PC-9 (cell line): ENCODE measurements at regions not wholly inside any gene's neighbourhood (a gene's known extent, or its start where the extent isn't known, plus 50 kb on each side); places are given as distances from the start of the nearest gene placed in this dataset.

ENCODE experiments used
- BruUV-seq: library from RNA; stranded (reverse); fragments of 400-500 nt; replicated peaks from 2 replicates; lab custom pipeline; 2021; lab: Mats Ljungman, UMichigan
- CTCF ChIA-PET: fragments of 300-600 bp; sonication (Branson Sonifier 250); formaldehyde crosslinking; loops from one replicate; lab custom pipeline; 2022; ENCODE audit warnings: antibody characterized with exemption; lab: Charles Lee
- POLR2A ChIA-PET: fragments of 300-600 bp; sonication (Branson Sonifier 250); formaldehyde crosslinking; loops from one replicate; lab custom pipeline; 2022; ENCODE audit warnings: antibody characterized with exemption; ENCODE audit not compliant: unreplicated experiment; lab: Charles Lee
- DNase-seq, 2 experiments: peaks; one replicate each; pipeline versions ENCODE4 v3.0.0 to v3.0.0-alpha.2; 2015 to 2022; ENCODE audit warnings: mixed read lengths in 1 of 2
- H2AFZ ChIP-seq: fragments of 200-600 bp; sonication (generic); 2 replicates; pipeline ENCODE4 v1.8.1; 2017; ENCODE audit warnings: antibody characterized with exemption
- H3F3A ChIP-seq: fragments of 200-600 bp; sonication (generic); 2 replicates; pipeline ENCODE4 v1.8.1; 2017; ENCODE audit warnings: antibody characterized with exemption, mild to moderate bottlenecking, low read depth; ENCODE audit not compliant: insufficient read depth
- H3K27ac ChIP-seq: fragments of 200-600 bp; sonication (generic); 2 replicates; pipeline ENCODE4 v1.6.1; 2016; ENCODE audit warnings: mixed run types
- H3K27me3 ChIP-seq: fragments of 200-600 bp; sonication (generic); 2 replicates; pipeline ENCODE4 v1.6.1; 2016; ENCODE audit warnings: low read depth, mixed run types; ENCODE audit not compliant: insufficient read depth
- H3K36me3 ChIP-seq: fragments of 200-600 bp; sonication (generic); 2 replicates; pipeline ENCODE4 v1.6.1; 2016; ENCODE audit warnings: low read depth, mixed run types
- H3K4me1 ChIP-seq: fragments of 200-600 bp; sonication (generic); replicated peaks from 2 replicates; pipeline ENCODE4 v1.6.1; 2016; ENCODE audit warnings: mixed run types; ENCODE audit not compliant: insufficient read depth
- H3K4me2 ChIP-seq: fragments of 200-600 bp; sonication (generic); 2 replicates; pipeline ENCODE4 v1.6.1; 2017; ENCODE audit warnings: mixed run types
- H3K4me3 ChIP-seq: fragments of 200-600 bp; sonication (generic); 2 replicates; pipeline ENCODE4 v1.6.1; 2016; ENCODE audit warnings: mixed run types
- H3K79me2 ChIP-seq: fragments of 200-600 bp; sonication (generic); 2 replicates; pipeline ENCODE4 v1.6.1; 2017; ENCODE audit warnings: low read depth, mixed run types
- H3K9me2 ChIP-seq: fragments of 200-600 bp; sonication (generic); 2 replicates; pipeline ENCODE4 v1.8.1; 2017; ENCODE audit warnings: mild to moderate bottlenecking; ENCODE audit not compliant: insufficient read depth
- H3K9me3 ChIP-seq: fragments of 200-600 bp; sonication (generic); 2 replicates; pipeline ENCODE4 v1.8.1; 2016; ENCODE audit warnings: low read depth; ENCODE audit not compliant: insufficient read depth
- H4K20me1 ChIP-seq: fragments of 200-600 bp; sonication (generic); 2 replicates; pipeline ENCODE4 v1.8.1; 2017; ENCODE audit not compliant: insufficient read depth
- CTCF ChIP-seq: fragments of 200-600 bp; sonication (generic); conservative IDR thresholded peaks from 2 replicates; pipeline ENCODE4 v1.6.1; 2017; ENCODE audit warnings: mixed run types, antibody characterized with exemption, mild to moderate bottlenecking, moderate library complexity
- EZH2 ChIP-seq: fragments of 200-600 bp; sonication (generic); IDR thresholded peaks from 2 replicates; pipeline ENCODE4 v1.8.0; 2017; ENCODE audit warnings: antibody characterized with exemption, low read depth
- intact Hi-C: fragments of 100-400 bp; cut with micrococcal nuclease; formaldehyde crosslinking; loops from one replicate; pipeline ENCODE4 v1.10.0; 2022; ENCODE audit not compliant: unreplicated experiment

GRCh38 chr12:47577206-47577989, 128.4 kb downstream of the RPAP3 start:
- no peaks in the 10 kb centered on the region for H3K9me2 ChIP-seq
- no peaks in the 10 kb centered on the region for H3K27me3 ChIP-seq
- DNase-seq = no peak
- H3K4me3 ChIP-seq = no peak overlapping the region
- H3K9me3 ChIP-seq = no peaks in the 10 kb centered on the region
- CTCF ChIA-PET = no interaction called here
- H3K4me1 ChIP-seq = no peaks in the 10 kb centered on the region
- no TSS peak for BruUV-seq
- H3K79me2 ChIP-seq = no peaks in the 10 kb centered on the region
- TF ChIP-seq CTCF = no peak
- TF ChIP-seq EZH2 = no peak
- H3K4me2 ChIP-seq = no peak overlapping the region
- no peak overlapping the region for H3K27ac ChIP-seq
- H3F3A ChIP-seq = no peaks in the 10 kb centered on the region
- intact Hi-C loops = no loop called here
- no peaks in the 10 kb centered on the region for H3K36me3 ChIP-seq
- no peaks in the 10 kb centered on the region for H4K20me1 ChIP-seq
- POLR2A ChIA-PET = no interaction called here
- no peak overlapping the region for H2AFZ ChIP-seq

GRCh38 chr12:47576289-47576945, 129.4 kb downstream of the RPAP3 start:
- Histone ChIP-seq H3K79me2 (no peaks in the 10 kb centered on the region), H3F3A (no peaks in the 10 kb centered on the region), H3K4me2 (no peak overlapping the region), H3K27me3 (no peaks in the 10 kb centered on the region), H3K4me3 (no peak overlapping the region), H3K9me3 (no peaks in the 10 kb centered on the region), H3K27ac (no peak overlapping the region), H3K9me2 (no peaks in the 10 kb centered on the region), H3K4me1 (no peaks in the 10 kb centered on the region), H2AFZ (no peak overlapping the region), H4K20me1 (no peaks in the 10 kb centered on the region), H3K36me3 (no peaks in the 10 kb centered on the region)
- POLR2A ChIA-PET = no interaction called here
- CTCF ChIA-PET = no interaction called here
- intact Hi-C loops = no loop called here
- no peak for DNase-seq
- TF ChIP-seq CTCF (no peak), EZH2 (no peak)
- BruUV-seq = no TSS peak

- Histone ChIP-seq H2AFZ (no peak overlapping the region), H3K36me3 (no peaks in the 10 kb centered on the region), H3K9me3 (no peaks in the 10 kb centered on the region), H3K4me1 (no peaks in the 10 kb centered on the region), H4K20me1 (no peaks in the 10 kb centered on the region), H3K9me2 (no peaks in the 10 kb centered on the region), H3K27me3 (no peaks in the 10 kb centered on the region), H3F3A (no peaks in the 10 kb centered on the region), H3K4me2 (no peak overlapping the region), H3K4me3 (no peak overlapping the region), H3K27ac (no peak overlapping the region), H3K79me2 (no peaks in the 10 kb centered on the region)
- CTCF ChIA-PET = no interaction called here
- intact Hi-C loops = no loop called here
- POLR2A ChIA-PET = no interaction called here
- no TSS peak for BruUV-seq
- TF ChIP-seq CTCF (no peak), EZH2 (no peak)
- DNase-seq = no peak
These were observed 131.4 kb downstream of the RPAP3 start for GRCh38 chr12:47574252-47575021.
